ENCODE measurements at regions not wholly inside any gene's neighbourhood (a gene's known extent, or its start where the extent isn't known, plus 50 kb on each side); places are given as distances from the start of the nearest gene placed in this dataset.

- no peak for TF ChIP-seq CTCF (IDR thresholded peaks at IDR 0.05)
- TF ChIP-seq POLR2AphosphoS5 (IDR thresholded peaks at IDR 0.05), result no peak
- no peak for TF ChIP-seq POLR2A (IDR thresholded peaks at IDR 0.05)
- no peak for TF ChIP-seq EP300 (IDR thresholded peaks at IDR 0.05)
Measured at GRCh38 chr3:10596746-10597448, 91.5 kb upstream of the ATP2B2 start.
